ENCODE measurements at regions not wholly inside any gene's neighbourhood (a gene's known extent, or its start where the extent isn't known, plus 50 kb on each side); places are given as distances from the start of the nearest gene placed in this dataset.
"Not testable (repeated sequence)": the region's sequence is repeated elsewhere in the genome, so short reads cannot be mapped to it uniquely, and the experiment has no call there.

GRCh38 chr1:120955961-120956360, 66.4 kb downstream of the PPIAL4A start:
- TF ChIP-seq, protein P1, sequence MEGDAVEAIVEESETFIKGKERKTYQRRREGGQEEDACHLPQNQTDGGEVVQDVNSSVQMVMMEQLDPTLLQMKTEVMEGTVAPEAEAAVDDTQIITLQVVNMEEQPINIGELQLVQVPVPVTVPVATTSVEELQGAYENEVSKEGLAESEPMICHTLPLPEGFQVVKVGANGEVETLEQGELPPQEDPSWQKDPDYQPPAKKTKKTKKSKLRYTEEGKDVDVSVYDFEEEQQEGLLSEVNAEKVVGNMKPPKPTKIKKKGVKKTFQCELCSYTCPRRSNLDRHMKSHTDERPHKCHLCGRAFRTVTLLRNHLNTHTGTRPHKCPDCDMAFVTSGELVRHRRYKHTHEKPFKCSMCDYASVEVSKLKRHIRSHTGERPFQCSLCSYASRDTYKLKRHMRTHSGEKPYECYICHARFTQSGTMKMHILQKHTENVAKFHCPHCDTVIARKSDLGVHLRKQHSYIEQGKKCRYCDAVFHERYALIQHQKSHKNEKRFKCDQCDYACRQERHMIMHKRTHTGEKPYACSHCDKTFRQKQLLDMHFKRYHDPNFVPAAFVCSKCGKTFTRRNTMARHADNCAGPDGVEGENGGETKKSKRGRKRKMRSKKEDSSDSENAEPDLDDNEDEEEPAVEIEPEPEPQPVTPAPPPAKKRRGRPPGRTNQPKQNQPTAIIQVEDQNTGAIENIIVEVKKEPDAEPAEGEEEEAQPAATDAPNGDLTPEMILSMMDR (IDR thresholded peaks at IDR 0.05; ENCODE audit: low read length), result not testable (repeated sequence)
- not testable (repeated sequence) for TF ChIP-seq EZH2 (IDR thresholded peaks at IDR 0.05; ENCODE audit: borderline replicate concordance, low read length)
